BJ (cell line): ENCODE measurements at regions not wholly inside any gene's neighbourhood (a gene's known extent, or its start where the extent isn't known, plus 50 kb on each side); places are given as distances from the start of the nearest gene placed in this dataset.

Experiments
- CTCF ChIA-PET: fragments of 350-600 bp; formaldehyde crosslinking; extraction: SDS; loops from one replicate; lab custom pipeline; 2021; ENCODE audit warnings: antibody characterized with exemption, inconsistent platforms; lab: Yijun Ruan, JAX
- POLR2A ChIA-PET: fragments of 300-600 bp; sonication (Branson Sonifier 250); formaldehyde crosslinking; extraction: SDS; loops from one replicate; lab custom pipeline; 2021; ENCODE audit warnings: antibody characterized with exemption; lab: Charles Lee
- DNase-seq: peaks from one replicate; pipeline ENCODE4 v3.0.0-alpha.2; 2011; ENCODE audit warnings: low read depth
- H3K27me3 ChIP-seq: 2 replicates; pipeline ENCODE4 v1.6.0; 2011; ENCODE audit warnings: low read length; ENCODE audit not compliant: control insufficient read depth, insufficient read depth
- H3K36me3 ChIP-seq: 2 replicates; pipeline ENCODE4 v1.5.1; 2011; ENCODE audit warnings: low read length; ENCODE audit not compliant: control insufficient read depth, insufficient read depth
- H3K4me3 ChIP-seq: 2 replicates; pipeline ENCODE4 v1.5.1; 2011; ENCODE audit warnings: low read depth, mild to moderate bottlenecking, control low read depth, low read length
- CTCF ChIP-seq: IDR thresholded peaks from 2 replicates; pipeline ENCODE4 v1.5.1; 2011; ENCODE audit warnings: low read depth, mild to moderate bottlenecking, control low read depth, inconsistent platforms, low read length, moderate library complexity; ENCODE audit not compliant: insufficient read depth

- DNase-seq: no peak
- ChIA-PET CTCF (no interaction called here), POLR2A (no interaction called here)
- no peaks in the 10 kb centered on the region for H3K36me3 ChIP-seq
- H3K4me3 ChIP-seq: no peak overlapping the region
- H3K27me3 ChIP-seq: no peaks in the 10 kb centered on the region; the same call in 1 of the 2 replicates
- no peak for TF ChIP-seq CTCF
Measured at GRCh38 chr20:22770241-22770800, 185.9 kb upstream of the FOXA2 start.

GRCh38 chr20:22771706-22772105 is 187.3 kb upstream of the FOXA2 start:
- ChIA-PET CTCF (no interaction called here), POLR2A (no interaction called here)
- TF ChIP-seq CTCF: no peak

GRCh38 chr20:22773344-22773743 is 189.0 kb upstream of the FOXA2 start:
- H3K27me3 ChIP-seq: no peaks in the 10 kb centered on the region; the same call in 1 of the 2 replicates
- no peak for DNase-seq
- TF ChIP-seq CTCF: no peak
- H3K4me3 ChIP-seq: no peak overlapping the region
- POLR2A ChIA-PET: no interaction called here
- CTCF ChIA-PET: interaction anchor here (1.1 kb wide), 1 partner anchor 8 kb away, joined by 3 read pairs; no protein-coding TSS in a partner anchor
- H3K36me3 ChIP-seq: no peaks in the 10 kb centered on the region

More at GRCh38 chr20:22771706-22772105, 187.3 kb upstream of the FOXA2 start:
- Histone ChIP-seq H3K36me3 (no peaks in the 10 kb centered on the region), H3K27me3 (no peaks in the 10 kb centered on the region; the same call in 1 of the 2 replicates), H3K4me3 (no peak overlapping the region)
- DNase-seq: no peak

GRCh38 chr20:22775256-22775655 is 190.9 kb upstream of the FOXA2 start:
- no peak for DNase-seq
- TF ChIP-seq CTCF: no peak
- no peaks in the 10 kb centered on the region; the same call in 1 of the 2 replicates for H3K27me3 ChIP-seq
- ChIA-PET POLR2A (interaction anchor here (0.7 kb wide), 1 partner anchor 65 kb away, joined by 3 read pairs; no protein-coding TSS in a partner anchor), CTCF (no interaction called here)
- no peaks in the 10 kb centered on the region for H3K36me3 ChIP-seq
- no peak overlapping the region for H3K4me3 ChIP-seq

GRCh38 chr20:22775671-22776139 is 191.3 kb upstream of the FOXA2 start:
- POLR2A ChIA-PET: interaction anchor here (0.7 kb wide), 1 partner anchor 65 kb away, joined by 3 read pairs; no protein-coding TSS in a partner anchor
- no peak for DNase-seq
- CTCF ChIA-PET: no interaction called here
- no peak for TF ChIP-seq CTCF
- H3K27me3 ChIP-seq: no peaks in the 10 kb centered on the region
- no peak overlapping the region for H3K4me3 ChIP-seq
- H3K36me3 ChIP-seq: no peaks in the 10 kb centered on the region
